ENCODE measurements at regions not wholly inside any gene's neighbourhood (a gene's known extent, or its start where the extent isn't known, plus 50 kb on each side); places are given as distances from the start of the nearest gene placed in this dataset.
"Not testable (repeated sequence)": the region's sequence is repeated elsewhere in the genome, so short reads cannot be mapped to it uniquely, and the experiment has no call there.

- no peaks in the 10 kb centered on the region for H3K36me3 ChIP-seq
- intact Hi-C loops (cut with DNase I) = no loop called here
- no peak overlapping the region for H3K27ac ChIP-seq
- no peak for TF ChIP-seq CTCF (IDR thresholded peaks at IDR 0.05)
- H3K9me3 ChIP-seq = no peaks in the 10 kb centered on the region
- H3K27me3 ChIP-seq = no peaks in the 10 kb centered on the region
- H3K4me3 ChIP-seq = no peak overlapping the region
- H3K4me1 ChIP-seq = no peaks in the 10 kb centered on the region
- ATAC-seq = no peak
- DNase-seq = no peak
Measured at GRCh38 chr1:197985351-197985750, 68.2 kb downstream of the LHX9 start.

- intact Hi-C loops (cut with DNase I) = no loop called here
- TF ChIP-seq CTCF (IDR thresholded peaks at IDR 0.05) = no peak
- no peaks in the 10 kb centered on the region for H3K36me3 ChIP-seq
- no peak overlapping the region for H3K4me3 ChIP-seq
- ATAC-seq (no peak), DNase-seq (no peak)
- H3K4me1 ChIP-seq = no peaks in the 10 kb centered on the region
- H3K27ac ChIP-seq = no peak overlapping the region
- H3K9me3 ChIP-seq = no peaks in the 10 kb centered on the region
- no peaks in the 10 kb centered on the region for H3K27me3 ChIP-seq
Measured at GRCh38 chr1:197986817-197987216, 69.6 kb downstream of the LHX9 start.

GRCh38 chr1:197987294-197987693, 70.1 kb downstream of the LHX9 start:
- Histone ChIP-seq H3K9me3 (no peaks in the 10 kb centered on the region), H3K4me1 (no peaks in the 10 kb centered on the region), H3K4me3 (no peak overlapping the region), H3K27me3 (no peaks in the 10 kb centered on the region), H3K36me3 (no peaks in the 10 kb centered on the region), H3K27ac (no peak overlapping the region)
- ATAC-seq (no peak), DNase-seq (no peak)
- TF ChIP-seq CTCF (IDR thresholded peaks at IDR 0.05) = no peak
- intact Hi-C loops (cut with DNase I) = no loop called here

GRCh38 chr1:197988581-197988980, 71.4 kb downstream of the LHX9 start:
- H3K36me3 ChIP-seq; H3K9me3 ChIP-seq; H3K4me1 ChIP-seq; H3K27me3 ChIP-seq; intact Hi-C loops (cut with DNase I); DNase-seq; H3K27ac ChIP-seq; ATAC-seq; H3K4me3 ChIP-seq: not testable (repeated sequence)

- Histone ChIP-seq H3K36me3 (no peaks in the 10 kb centered on the region), H3K4me1 (no peaks in the 10 kb centered on the region), H3K9me3 (no peaks in the 10 kb centered on the region), H3K27ac (no peak overlapping the region), H3K4me3 (no peak overlapping the region), H3K27me3 (no peaks in the 10 kb centered on the region)
- ATAC-seq (no peak), DNase-seq (no peak)
- TF ChIP-seq CTCF (IDR thresholded peaks at IDR 0.05) = no peak
- intact Hi-C loops (cut with DNase I) = no loop called here
Measured at GRCh38 chr1:197989058-197989457, 71.9 kb downstream of the LHX9 start.

GRCh38 chr1:197991594-197991993, 74.4 kb downstream of the LHX9 start:
- DNase-seq (no peak), ATAC-seq (no peak)
- Histone ChIP-seq H3K4me1 (no peaks in the 10 kb centered on the region), H3K27ac (no peak overlapping the region), H3K27me3 (no peaks in the 10 kb centered on the region), H3K4me3 (no peak overlapping the region), H3K36me3 (no peaks in the 10 kb centered on the region), H3K9me3 (no peaks in the 10 kb centered on the region)
- intact Hi-C loops (cut with DNase I) = no loop called here
- no peak for TF ChIP-seq CTCF (IDR thresholded peaks at IDR 0.05)

Data from upper lobe of right lung (tissue), 1 donor.